ENCODE measurements at regions not wholly inside any gene's neighbourhood (a gene's known extent, or its start where the extent isn't known, plus 50 kb on each side); places are given as distances from the start of the nearest gene placed in this dataset.

DNA sequence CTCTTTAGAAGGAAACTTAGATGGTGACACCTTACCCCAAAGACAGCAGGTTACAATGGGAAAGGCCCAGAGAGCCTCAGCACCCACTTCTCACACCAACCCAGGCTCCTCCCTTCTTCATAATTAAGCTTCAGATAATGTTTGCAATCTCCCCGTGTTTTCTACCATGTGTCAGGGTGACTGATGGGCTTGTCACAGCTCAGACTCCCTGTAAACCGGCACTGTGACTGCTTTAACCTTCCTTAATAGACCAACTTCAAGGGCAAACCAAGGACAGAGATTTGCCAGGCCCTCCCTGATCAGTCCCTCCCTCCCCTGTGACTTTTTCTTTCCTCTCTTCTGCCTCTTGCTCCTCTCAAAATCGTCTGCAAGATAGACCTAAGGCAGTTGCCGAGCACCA, 760.6 kb upstream of the EEF2KMT start:
- no peak overlapping the region for H3K4me3 ChIP-seq (ENCODE audit: low read depth in 1 of 2, low read length in 1 of 2)
- no peaks in the 10 kb centered on the region for H3K9me3 ChIP-seq
- no peaks in the 10 kb centered on the region for H3K27me3 ChIP-seq
- no peak overlapping the region for H3K27ac ChIP-seq
- H3K36me3 ChIP-seq, result no peaks in the 10 kb centered on the region
- no peaks in the 10 kb centered on the region for H3K4me1 ChIP-seq (ENCODE audit: control insufficient read depth in 1 of 2, insufficient read depth in 1 of 2, low read depth in 1 of 2, low read length in 1 of 2)
- TF ChIP-seq, protein P1, sequence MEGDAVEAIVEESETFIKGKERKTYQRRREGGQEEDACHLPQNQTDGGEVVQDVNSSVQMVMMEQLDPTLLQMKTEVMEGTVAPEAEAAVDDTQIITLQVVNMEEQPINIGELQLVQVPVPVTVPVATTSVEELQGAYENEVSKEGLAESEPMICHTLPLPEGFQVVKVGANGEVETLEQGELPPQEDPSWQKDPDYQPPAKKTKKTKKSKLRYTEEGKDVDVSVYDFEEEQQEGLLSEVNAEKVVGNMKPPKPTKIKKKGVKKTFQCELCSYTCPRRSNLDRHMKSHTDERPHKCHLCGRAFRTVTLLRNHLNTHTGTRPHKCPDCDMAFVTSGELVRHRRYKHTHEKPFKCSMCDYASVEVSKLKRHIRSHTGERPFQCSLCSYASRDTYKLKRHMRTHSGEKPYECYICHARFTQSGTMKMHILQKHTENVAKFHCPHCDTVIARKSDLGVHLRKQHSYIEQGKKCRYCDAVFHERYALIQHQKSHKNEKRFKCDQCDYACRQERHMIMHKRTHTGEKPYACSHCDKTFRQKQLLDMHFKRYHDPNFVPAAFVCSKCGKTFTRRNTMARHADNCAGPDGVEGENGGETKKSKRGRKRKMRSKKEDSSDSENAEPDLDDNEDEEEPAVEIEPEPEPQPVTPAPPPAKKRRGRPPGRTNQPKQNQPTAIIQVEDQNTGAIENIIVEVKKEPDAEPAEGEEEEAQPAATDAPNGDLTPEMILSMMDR (IDR thresholded peaks at IDR 0.05), result no peak

GRCh38 chr16:5854027-5854426, 756.4 kb upstream of the EEF2KMT start:
- H3K4me3 ChIP-seq (ENCODE audit: low read depth in 1 of 2, low read length in 1 of 2), result no peak overlapping the region
- H3K27ac ChIP-seq, result no peak overlapping the region
- H3K4me1 ChIP-seq (ENCODE audit: control insufficient read depth in 1 of 2, insufficient read depth in 1 of 2, low read depth in 1 of 2, low read length in 1 of 2), result no peaks in the 10 kb centered on the region
- no peaks in the 10 kb centered on the region for H3K9me3 ChIP-seq
- H3K27me3 ChIP-seq, result no peaks in the 10 kb centered on the region
- H3K36me3 ChIP-seq, result no peaks in the 10 kb centered on the region
- TF ChIP-seq, protein P1 (IDR thresholded peaks at IDR 0.05), result no peak

- no peaks in the 10 kb centered on the region for H3K36me3 ChIP-seq
- TF ChIP-seq, protein P1 (IDR thresholded peaks at IDR 0.05), result no peak
- H3K4me1 ChIP-seq (ENCODE audit: control insufficient read depth in 1 of 2, insufficient read depth in 1 of 2, low read depth in 1 of 2, low read length in 1 of 2), result no peaks in the 10 kb centered on the region
- no peak overlapping the region for H3K4me3 ChIP-seq (ENCODE audit: low read depth in 1 of 2, low read length in 1 of 2)
- H3K27ac ChIP-seq, result no peak overlapping the region
- H3K27me3 ChIP-seq, result no peaks in the 10 kb centered on the region
- no peaks in the 10 kb centered on the region for H3K9me3 ChIP-seq
Observed at GRCh38 chr16:5852151-5852550, 754.6 kb upstream of the EEF2KMT start.

DNA sequence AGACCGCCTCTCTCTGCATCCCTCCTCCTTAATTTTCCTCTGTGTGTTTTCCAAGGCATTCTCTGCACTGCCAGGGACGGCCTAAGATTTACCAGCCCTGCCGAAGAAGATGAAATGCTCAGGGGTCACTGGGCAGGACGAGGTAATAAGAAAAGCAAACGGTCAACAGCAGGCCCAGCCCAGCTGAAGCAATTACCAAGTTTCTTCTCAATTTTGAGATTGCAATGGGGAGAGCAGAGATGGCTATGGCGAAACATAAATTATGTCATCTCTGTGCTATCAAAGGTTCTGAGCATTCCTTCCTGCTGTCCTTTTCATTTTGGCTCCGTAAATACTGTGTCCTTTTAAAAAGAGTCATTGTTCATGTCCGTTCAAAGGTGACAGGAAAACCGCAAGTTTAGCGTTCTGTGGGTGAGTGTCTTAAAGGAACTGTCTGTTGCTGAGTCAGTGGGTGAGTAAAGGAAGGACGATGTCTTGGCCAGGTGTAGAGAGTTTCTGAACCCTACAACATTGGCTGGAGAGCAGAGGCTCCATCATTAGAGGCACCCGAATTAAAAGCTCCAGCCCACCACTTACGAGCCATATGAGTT, 753.9 kb upstream of the EEF2KMT start:
- Histone ChIP-seq H3K9me3 (no peaks in the 10 kb centered on the region), H3K27me3 (no peaks in the 10 kb centered on the region), H3K4me3 (ENCODE audit: low read depth in 1 of 2, low read length in 1 of 2) (no peak overlapping the region), H3K36me3 (no peaks in the 10 kb centered on the region), H3K4me1 (ENCODE audit: control insufficient read depth in 1 of 2, insufficient read depth in 1 of 2, low read depth in 1 of 2, low read length in 1 of 2) (no peaks in the 10 kb centered on the region), H3K27ac (no peak overlapping the region)
- TF ChIP-seq, protein P1 (IDR thresholded peaks at IDR 0.05), result no peak

DNA sequence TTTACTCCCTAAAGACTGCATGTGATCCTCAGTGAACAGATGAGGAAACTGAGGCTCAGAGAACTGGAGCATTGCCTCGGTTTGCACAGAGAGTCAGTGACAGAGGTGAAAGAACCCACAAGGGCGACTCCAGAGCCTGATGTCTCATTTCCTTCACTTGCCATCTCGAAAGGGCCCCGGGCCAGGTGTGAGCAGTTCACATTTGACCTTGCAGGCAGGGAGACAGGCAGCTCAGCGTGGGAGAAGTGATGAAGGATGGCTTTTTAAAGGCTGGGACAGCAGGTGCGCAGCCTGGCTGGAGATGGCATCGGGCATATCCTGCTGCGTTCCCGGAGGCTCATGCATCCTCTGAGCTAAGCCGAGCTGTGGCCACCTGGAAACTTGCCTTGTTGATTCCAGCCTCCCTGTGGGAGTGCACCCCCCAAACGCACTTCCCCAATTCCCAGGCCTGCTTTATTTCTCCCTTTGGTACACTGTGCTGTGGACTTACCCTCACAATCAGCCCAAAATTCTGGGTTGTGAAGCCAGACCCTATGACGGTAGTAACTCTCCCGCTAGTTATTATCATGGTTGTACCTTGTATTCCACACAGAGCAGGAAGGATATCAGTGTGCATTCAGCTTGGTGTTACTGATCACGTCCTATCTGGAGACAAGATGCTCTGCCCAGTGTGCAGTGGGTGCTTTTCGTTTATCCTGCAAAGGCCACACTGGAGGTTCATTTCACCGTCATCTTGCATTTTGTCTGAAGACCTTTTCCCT, 753.2 kb upstream of the EEF2KMT start:
- Histone ChIP-seq H3K9me3 (no peaks in the 10 kb centered on the region), H3K36me3 (no peaks in the 10 kb centered on the region), H3K4me3 (ENCODE audit: low read depth in 1 of 2, low read length in 1 of 2) (no peak overlapping the region), H3K4me1 (ENCODE audit: control insufficient read depth in 1 of 2, insufficient read depth in 1 of 2, low read depth in 1 of 2, low read length in 1 of 2) (no peaks in the 10 kb centered on the region), H3K27me3 (no peaks in the 10 kb centered on the region), H3K27ac (no peak overlapping the region)
- TF ChIP-seq, protein P1 (IDR thresholded peaks at IDR 0.05), result no peak

Measured in neutrophil (primary cell).